ENCODE measurements at regions not wholly inside any gene's neighbourhood (a gene's known extent, or its start where the extent isn't known, plus 50 kb on each side); places are given as distances from the start of the nearest gene placed in this dataset.

DNA sequence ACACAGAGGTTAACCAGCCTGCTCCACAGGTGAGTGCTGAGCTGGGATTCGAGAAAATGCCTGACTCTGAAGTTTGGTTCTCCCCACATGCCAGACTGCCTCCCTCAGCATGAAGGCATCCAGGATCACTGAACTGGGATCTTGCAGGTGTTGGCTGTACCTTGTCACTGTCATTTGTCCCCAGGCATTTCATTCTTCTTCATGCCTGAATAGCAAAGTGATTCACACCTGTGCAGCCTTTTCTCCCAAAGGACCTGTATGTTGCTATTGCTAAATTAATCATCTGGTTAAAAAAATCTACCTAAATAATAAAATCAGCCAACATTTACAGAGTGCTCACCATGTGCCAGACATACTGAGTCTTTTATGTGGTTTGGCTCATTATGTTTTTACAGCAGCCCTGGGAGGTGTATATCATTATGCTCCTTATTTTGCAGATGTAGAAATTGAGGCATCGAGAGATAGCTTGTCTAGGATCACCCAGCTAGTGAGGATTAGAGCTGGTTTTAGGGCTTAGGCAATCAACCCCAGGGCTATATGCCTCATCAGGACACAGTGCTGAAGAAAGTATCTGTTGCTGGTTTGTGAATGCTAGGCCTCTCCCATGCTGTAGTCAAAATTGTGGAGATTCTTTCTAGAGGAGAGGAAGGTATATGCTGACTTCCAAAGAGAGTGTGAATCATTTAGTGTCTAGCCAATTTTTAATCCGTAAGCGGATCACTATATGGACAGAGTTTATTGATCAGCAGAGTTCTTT is 204.4 kb downstream of the HIPK3 start:
- H3K9me3 ChIP-seq (ENCODE audit: control insufficient read depth, low read depth, low read length) = no peaks in the 10 kb centered on the region
- Mint-ChIP-seq H3K4me1 (no peaks in the 10 kb centered on the region), H3K27me3 (ENCODE audit: low read depth) (no peaks in the 10 kb centered on the region; the same call in 1 of the 2 replicates), H3K4me3 (no peak overlapping the region), H3K27ac (no peak overlapping the region), H3K36me3 (ENCODE audit: insufficient read depth in 1 of 3, low read depth in 3 of 3) (no peaks in the 10 kb centered on the region), H3K9me3 (no peaks in the 10 kb centered on the region)
- no peak overlapping the region for H3K18ac ChIP-seq (ENCODE audit: insufficient read length, low read depth, low read length)
- no peak overlapping the region for H2BK12ac ChIP-seq (ENCODE audit: insufficient read length, low read depth, low read length)
- H3K27me3 ChIP-seq (ENCODE audit: insufficient read depth, low read length) = no peaks in the 10 kb centered on the region
- H4K5ac ChIP-seq (ENCODE audit: insufficient read length, low read depth, low read length) = no peak overlapping the region
- no peak overlapping the region for H2AFZ ChIP-seq (ENCODE audit: low read length)
- H2AK5ac ChIP-seq (ENCODE audit: insufficient read length, low read length) = no peak overlapping the region
- no peak overlapping the region for H3K56ac ChIP-seq (ENCODE audit: insufficient read length, low read depth, low read length)
- TF ChIP-seq, protein P1, sequence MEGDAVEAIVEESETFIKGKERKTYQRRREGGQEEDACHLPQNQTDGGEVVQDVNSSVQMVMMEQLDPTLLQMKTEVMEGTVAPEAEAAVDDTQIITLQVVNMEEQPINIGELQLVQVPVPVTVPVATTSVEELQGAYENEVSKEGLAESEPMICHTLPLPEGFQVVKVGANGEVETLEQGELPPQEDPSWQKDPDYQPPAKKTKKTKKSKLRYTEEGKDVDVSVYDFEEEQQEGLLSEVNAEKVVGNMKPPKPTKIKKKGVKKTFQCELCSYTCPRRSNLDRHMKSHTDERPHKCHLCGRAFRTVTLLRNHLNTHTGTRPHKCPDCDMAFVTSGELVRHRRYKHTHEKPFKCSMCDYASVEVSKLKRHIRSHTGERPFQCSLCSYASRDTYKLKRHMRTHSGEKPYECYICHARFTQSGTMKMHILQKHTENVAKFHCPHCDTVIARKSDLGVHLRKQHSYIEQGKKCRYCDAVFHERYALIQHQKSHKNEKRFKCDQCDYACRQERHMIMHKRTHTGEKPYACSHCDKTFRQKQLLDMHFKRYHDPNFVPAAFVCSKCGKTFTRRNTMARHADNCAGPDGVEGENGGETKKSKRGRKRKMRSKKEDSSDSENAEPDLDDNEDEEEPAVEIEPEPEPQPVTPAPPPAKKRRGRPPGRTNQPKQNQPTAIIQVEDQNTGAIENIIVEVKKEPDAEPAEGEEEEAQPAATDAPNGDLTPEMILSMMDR (conservative IDR thresholded peaks at IDR 0.05) = no peak
- no peak overlapping the region for H2BK20ac ChIP-seq (ENCODE audit: low read depth, low read length, poor library complexity, severe bottlenecking)
- H3K79me1 ChIP-seq (ENCODE audit: insufficient read depth, low read depth, low read length, poor library complexity, severe bottlenecking) = no peaks in the 10 kb centered on the region
- H4K20me1 ChIP-seq (ENCODE audit: control insufficient read depth, insufficient read depth, insufficient read length) = no peaks in the 10 kb centered on the region
- H3K23me2 ChIP-seq (ENCODE audit: insufficient read length, low read depth, low read length, poor library complexity, severe bottlenecking) = no peaks in the 10 kb centered on the region
- no peak overlapping the region for H2BK15ac ChIP-seq (ENCODE audit: low read depth, low read length)
- H3K27ac ChIP-seq (ENCODE audit: insufficient read length, low read depth, low read length) = no peak overlapping the region
- no peaks in the 10 kb centered on the region for H3K4me1 ChIP-seq (ENCODE audit: insufficient read depth, low read length)
- H2BK120ac ChIP-seq (ENCODE audit: low read depth, low read length, poor library complexity, severe bottlenecking) = no peak overlapping the region
- no peak overlapping the region for H3K4ac ChIP-seq (ENCODE audit: low read depth, low read length)
- no peak overlapping the region for H3K9ac ChIP-seq (ENCODE audit: extremely low read depth, insufficient read length, low read length)
- no peak overlapping the region for H4K91ac ChIP-seq (ENCODE audit: insufficient read length, low read depth, low read length)
- no peak overlapping the region for H3K14ac ChIP-seq (ENCODE audit: insufficient read depth, low read length)
- no peak overlapping the region for H4K8ac ChIP-seq (replicated peaks; ENCODE audit: insufficient read length, low read depth, low read length)
- no peak overlapping the region for H3K23ac ChIP-seq (ENCODE audit: insufficient read length, low read depth, low read length)
- no peak overlapping the region for H2BK5ac ChIP-seq (ENCODE audit: insufficient read length, low read length)
- DNase-seq = no peak
- H3K4me2 ChIP-seq (ENCODE audit: insufficient read depth, insufficient read length, low read length) = no peak overlapping the region
- H3K79me2 ChIP-seq (ENCODE audit: insufficient read depth, low read length) = no peaks in the 10 kb centered on the region
- H3T11ph ChIP-seq (ENCODE audit: low read length) = no peak overlapping the region
- WGBS (ENCODE audit: extremely low coverage, insufficient read length, low lambda C conversion rate) = no CpG with 5 or more reads among the region's 4 CpGs
